GM23338 (cell line): ENCODE measurements at regions not wholly inside any gene's neighbourhood (a gene's known extent, or its start where the extent isn't known, plus 50 kb on each side); places are given as distances from the start of the nearest gene placed in this dataset.

Experiments used
- ATAC-seq: fragments of 200-7000 bp; cut with Tn5 transposase; 3 replicates; pipeline ENCODE4 v1.9.1; 2020
- DNase-seq: peaks from one replicate; pipeline ENCODE4 v3.0.0-alpha.2; 2015; ENCODE audit warnings: low spot score
- H2AFZ ChIP-seq: fragments of 200-600 bp; sonication (generic); 2 replicates; pipeline ENCODE4 v1.8.0; 2016; ENCODE audit warnings: antibody characterized with exemption, mild to moderate bottlenecking, moderate library complexity
- H3F3A ChIP-seq: fragments of 200-600 bp; sonication (generic); replicated peaks from 2 replicates; pipeline ENCODE4 v1.8.0; 2017; ENCODE audit warnings: antibody characterized with exemption, mixed run types, low read depth
- H3K27ac ChIP-seq: fragments of 200-600 bp; sonication (generic); 2 replicates; pipeline ENCODE4 v1.6.1; 2016; ENCODE audit warnings: low read depth
- H3K27me3 ChIP-seq: fragments of 200-600 bp; sonication (generic); 2 replicates; pipeline ENCODE4 v1.8.0; 2016; ENCODE audit warnings: mild to moderate bottlenecking, mixed run types, moderate library complexity; ENCODE audit not compliant: insufficient read depth
- H3K36me3 ChIP-seq: fragments of 200-600 bp; sonication (generic); 2 replicates; pipeline ENCODE4 v1.8.0; 2016; ENCODE audit warnings: mild to moderate bottlenecking; ENCODE audit not compliant: insufficient read depth
- H3K4me1 ChIP-seq: fragments of 200-600 bp; sonication (generic); 2 replicates; pipeline ENCODE4 v1.8.0; 2016; ENCODE audit warnings: mild to moderate bottlenecking, moderate library complexity; ENCODE audit not compliant: insufficient read depth
- H3K4me2 ChIP-seq: fragments of 200-600 bp; sonication (generic); 2 replicates; pipeline ENCODE4 v1.7.1; 2017; ENCODE audit warnings: mixed run types
- H3K4me3 ChIP-seq: fragments of 200-600 bp; sonication (generic); 2 replicates; pipeline ENCODE4 v1.6.1; 2016; ENCODE audit warnings: mixed run types
- H3K79me2 ChIP-seq: fragments of 200-600 bp; sonication (generic); replicated peaks from 2 replicates; pipeline ENCODE4 v1.8.0; 2017; ENCODE audit warnings: mild to moderate bottlenecking; ENCODE audit not compliant: insufficient read depth
- H3K9me2 ChIP-seq: fragments of 200-600 bp; sonication (generic); 2 replicates; pipeline ENCODE4 v1.8.0; 2017; ENCODE audit not compliant: insufficient read depth
- H4K20me1 ChIP-seq: fragments of 200-600 bp; sonication (generic); replicated peaks from 2 replicates; pipeline ENCODE4 v1.8.0; 2017; ENCODE audit warnings: mild to moderate bottlenecking; ENCODE audit not compliant: insufficient read depth
- H3K27ac Mint-ChIP-seq: 2 replicates; pipeline ENCODE4 v1.8.0; 2020; ENCODE audit warnings: inconsistent platforms, mild to moderate bottlenecking, moderate library complexity, mixed read lengths
- H3K27me3 Mint-ChIP-seq: 3 replicates; pipeline ENCODE4 v1.8.0; 2022; ENCODE audit warnings: low read depth, mild to moderate bottlenecking, moderate library complexity, mixed read lengths, inconsistent platforms; ENCODE audit not compliant: insufficient read depth, poor library complexity
- H3K36me3 Mint-ChIP-seq: 3 replicates; pipeline ENCODE4 v1.8.0; 2021; ENCODE audit warnings: low read depth, mild to moderate bottlenecking, inconsistent platforms, moderate library complexity, mixed read lengths
- H3K4me1 Mint-ChIP-seq: 3 replicates; pipeline ENCODE4 v1.8.0; 2020; ENCODE audit warnings: mild to moderate bottlenecking, inconsistent platforms, mixed read lengths
- H3K4me3 Mint-ChIP-seq: 3 replicates; pipeline ENCODE4 v1.8.0; 2021; ENCODE audit warnings: moderate library complexity, mild to moderate bottlenecking, inconsistent platforms, mixed read lengths
- H3K9me3 Mint-ChIP-seq: 3 replicates; pipeline ENCODE4 v1.8.0; 2020; ENCODE audit warnings: moderate library complexity, mild to moderate bottlenecking, inconsistent platforms, mixed read lengths
- EZH2 ChIP-seq: fragments of 200-600 bp; sonication (generic); IDR thresholded peaks from one replicate; pipeline ENCODE4 v1.8.0; 2017; ENCODE audit warnings: antibody characterized with exemption, mild to moderate bottlenecking, low read depth; ENCODE audit not compliant: unreplicated experiment
- EZH2phosphoT487 ChIP-seq: fragments of 200-600 bp; sonication (generic); IDR thresholded peaks from one replicate; pipeline ENCODE4 v1.8.1; 2018; ENCODE audit warnings: antibody characterized with exemption; ENCODE audit not compliant: unreplicated experiment
- NANOG ChIP-seq: IDR thresholded peaks from 2 replicates; pipeline ENCODE4 v1.6.1; 2016; ENCODE audit warnings: antibody characterized with exemption, borderline replicate concordance
- STAT1 ChIP-seq: IDR thresholded peaks from one replicate; pipeline ENCODE4 v1.6.1; 2016; ENCODE audit warnings: antibody characterized with exemption; ENCODE audit not compliant: unreplicated experiment
- TF ChIP-seq, protein P1 (sequence below): fragments of 250-450 bp; sonication (Bioruptor Pico); IDR thresholded peaks from 2 replicates; pipeline ENCODE4 v1.5.0; 2020; ENCODE audit warnings: mild to moderate bottlenecking, moderate library complexity
- TF ChIP-seq, protein P2 (sequence below), 2 experiments: fragments of 200-600 bp in 1 of 2; sonication (generic) in 1 of 2; conservative IDR thresholded peaks; 2 replicates each; pipeline versions ENCODE4 v1.5.1 to v1.6.1; 2016 to 2017; ENCODE audit warnings: antibody characterized with exemption in 2 of 2, low read depth in 2 of 2, mild to moderate bottlenecking in 2 of 2, moderate library complexity in 1 of 2

DNA sequence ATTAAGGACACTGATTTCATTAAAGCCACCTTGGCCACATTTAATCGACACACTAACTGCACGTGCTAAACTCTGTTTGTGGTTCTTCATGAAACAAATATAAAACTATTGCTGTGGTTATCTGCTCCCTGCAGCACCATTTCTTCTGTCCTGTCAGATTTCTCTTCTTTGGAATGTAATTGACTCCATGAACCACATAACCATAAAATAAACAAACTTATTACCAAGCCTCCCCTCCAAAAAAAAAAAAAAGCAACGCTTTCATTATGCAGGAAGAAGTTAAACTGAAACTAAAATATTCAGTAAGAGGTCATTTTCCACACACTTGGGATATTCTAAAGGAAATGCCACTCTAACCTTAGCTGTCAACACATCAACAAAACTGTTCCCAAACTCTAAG is 319.1 kb upstream of the NT5E start (continued):
- TF ChIP-seq, protein P1, sequence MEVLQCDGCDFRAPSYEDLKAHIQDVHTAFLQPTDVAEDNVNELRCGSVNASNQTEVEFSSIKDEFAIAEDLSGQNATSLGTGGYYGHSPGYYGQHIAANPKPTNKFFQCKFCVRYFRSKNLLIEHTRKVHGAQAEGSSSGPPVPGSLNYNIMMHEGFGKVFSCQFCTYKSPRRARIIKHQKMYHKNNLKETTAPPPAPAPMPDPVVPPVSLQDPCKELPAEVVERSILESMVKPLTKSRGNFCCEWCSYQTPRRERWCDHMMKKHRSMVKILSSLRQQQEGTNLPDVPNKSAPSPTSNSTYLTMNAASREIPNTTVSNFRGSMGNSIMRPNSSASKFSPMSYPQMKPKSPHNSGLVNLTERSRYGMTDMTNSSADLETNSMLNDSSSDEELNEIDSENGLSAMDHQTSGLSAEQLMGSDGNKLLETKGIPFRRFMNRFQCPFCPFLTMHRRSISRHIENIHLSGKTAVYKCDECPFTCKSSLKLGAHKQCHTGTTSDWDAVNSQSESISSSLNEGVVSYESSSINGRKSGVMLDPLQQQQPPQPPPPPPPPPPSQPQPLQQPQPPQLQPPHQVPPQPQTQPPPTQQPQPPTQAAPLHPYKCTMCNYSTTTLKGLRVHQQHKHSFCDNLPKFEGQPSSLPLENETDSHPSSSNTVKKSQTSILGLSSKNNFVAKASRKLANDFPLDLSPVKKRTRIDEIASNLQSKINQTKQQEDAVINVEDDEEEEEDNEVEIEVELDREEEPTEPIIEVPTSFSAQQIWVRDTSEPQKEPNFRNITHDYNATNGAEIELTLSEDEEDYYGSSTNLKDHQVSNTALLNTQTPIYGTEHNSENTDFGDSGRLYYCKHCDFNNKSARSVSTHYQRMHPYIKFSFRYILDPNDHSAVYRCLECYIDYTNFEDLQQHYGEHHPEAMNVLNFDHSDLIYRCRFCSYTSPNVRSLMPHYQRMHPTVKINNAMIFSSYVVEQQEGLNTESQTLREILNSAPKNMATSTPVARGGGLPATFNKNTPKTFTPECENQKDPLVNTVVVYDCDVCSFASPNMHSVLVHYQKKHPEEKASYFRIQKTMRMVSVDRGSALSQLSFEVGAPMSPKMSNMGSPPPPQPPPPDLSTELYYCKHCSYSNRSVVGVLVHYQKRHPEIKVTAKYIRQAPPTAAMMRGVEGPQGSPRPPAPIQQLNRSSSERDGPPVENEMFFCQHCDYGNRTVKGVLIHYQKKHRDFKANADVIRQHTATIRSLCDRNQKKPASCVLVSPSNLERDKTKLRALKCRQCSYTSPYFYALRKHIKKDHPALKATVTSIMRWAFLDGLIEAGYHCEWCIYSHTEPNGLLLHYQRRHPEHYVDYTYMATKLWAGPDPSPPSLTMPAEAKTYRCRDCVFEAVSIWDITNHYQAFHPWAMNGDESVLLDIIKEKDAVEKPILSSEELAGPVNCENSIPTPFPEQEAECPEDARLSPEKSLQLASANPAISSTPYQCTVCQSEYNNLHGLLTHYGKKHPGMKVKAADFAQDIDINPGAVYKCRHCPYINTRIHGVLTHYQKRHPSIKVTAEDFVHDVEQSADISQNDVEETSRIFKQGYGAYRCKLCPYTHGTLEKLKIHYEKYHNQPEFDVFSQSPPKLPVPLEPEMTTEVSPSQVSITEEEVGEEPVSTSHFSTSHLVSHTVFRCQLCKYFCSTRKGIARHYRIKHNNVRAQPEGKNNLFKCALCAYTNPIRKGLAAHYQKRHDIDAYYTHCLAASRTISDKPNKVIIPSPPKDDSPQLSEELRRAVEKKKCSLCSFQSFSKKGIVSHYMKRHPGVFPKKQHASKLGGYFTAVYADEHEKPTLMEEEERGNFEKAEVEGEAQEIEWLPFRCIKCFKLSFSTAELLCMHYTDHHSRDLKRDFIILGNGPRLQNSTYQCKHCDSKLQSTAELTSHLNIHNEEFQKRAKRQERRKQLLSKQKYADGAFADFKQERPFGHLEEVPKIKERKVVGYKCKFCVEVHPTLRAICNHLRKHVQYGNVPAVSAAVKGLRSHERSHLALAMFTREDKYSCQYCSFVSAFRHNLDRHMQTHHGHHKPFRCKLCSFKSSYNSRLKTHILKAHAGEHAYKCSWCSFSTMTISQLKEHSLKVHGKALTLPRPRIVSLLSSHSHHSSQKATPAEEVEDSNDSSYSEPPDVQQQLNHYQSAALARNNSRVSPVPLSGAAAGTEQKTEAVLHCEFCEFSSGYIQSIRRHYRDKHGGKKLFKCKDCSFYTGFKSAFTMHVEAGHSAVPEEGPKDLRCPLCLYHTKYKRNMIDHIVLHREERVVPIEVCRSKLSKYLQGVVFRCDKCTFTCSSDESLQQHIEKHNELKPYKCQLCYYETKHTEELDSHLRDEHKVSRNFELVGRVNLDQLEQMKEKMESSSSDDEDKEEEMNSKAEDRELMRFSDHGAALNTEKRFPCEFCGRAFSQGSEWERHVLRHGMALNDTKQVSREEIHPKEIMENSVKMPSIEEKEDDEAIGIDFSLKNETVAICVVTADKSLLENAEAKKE (CRISPR knock-in tag) = no peak
- TF ChIP-seq NANOG = no peak
- TF ChIP-seq EZH2 = no peak
- TF ChIP-seq, protein P2, sequence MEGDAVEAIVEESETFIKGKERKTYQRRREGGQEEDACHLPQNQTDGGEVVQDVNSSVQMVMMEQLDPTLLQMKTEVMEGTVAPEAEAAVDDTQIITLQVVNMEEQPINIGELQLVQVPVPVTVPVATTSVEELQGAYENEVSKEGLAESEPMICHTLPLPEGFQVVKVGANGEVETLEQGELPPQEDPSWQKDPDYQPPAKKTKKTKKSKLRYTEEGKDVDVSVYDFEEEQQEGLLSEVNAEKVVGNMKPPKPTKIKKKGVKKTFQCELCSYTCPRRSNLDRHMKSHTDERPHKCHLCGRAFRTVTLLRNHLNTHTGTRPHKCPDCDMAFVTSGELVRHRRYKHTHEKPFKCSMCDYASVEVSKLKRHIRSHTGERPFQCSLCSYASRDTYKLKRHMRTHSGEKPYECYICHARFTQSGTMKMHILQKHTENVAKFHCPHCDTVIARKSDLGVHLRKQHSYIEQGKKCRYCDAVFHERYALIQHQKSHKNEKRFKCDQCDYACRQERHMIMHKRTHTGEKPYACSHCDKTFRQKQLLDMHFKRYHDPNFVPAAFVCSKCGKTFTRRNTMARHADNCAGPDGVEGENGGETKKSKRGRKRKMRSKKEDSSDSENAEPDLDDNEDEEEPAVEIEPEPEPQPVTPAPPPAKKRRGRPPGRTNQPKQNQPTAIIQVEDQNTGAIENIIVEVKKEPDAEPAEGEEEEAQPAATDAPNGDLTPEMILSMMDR (conservative IDR thresholded peaks at IDR 0.05; ENCODE audit: low read depth in 2 of 2) = no peak

DNA sequence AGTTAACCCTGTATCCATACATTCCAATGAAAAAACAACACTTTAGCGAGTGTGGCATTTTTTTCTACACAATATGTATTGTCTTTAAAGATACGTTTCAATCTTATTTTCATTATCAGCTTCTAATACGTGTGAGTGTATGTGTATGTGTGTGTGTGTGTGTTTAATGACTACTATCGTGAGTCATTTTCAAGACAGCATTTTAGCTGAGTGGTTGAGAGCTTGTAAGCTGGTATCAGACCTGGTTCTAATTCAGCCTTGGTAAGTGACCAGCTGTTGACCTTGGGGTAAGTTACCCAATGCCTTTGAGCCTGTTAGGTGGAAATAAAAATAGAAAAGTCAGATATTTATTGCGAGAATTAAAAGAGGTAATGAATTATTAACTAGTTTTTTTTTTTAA is 320.0 kb upstream of the NT5E start:
- Mint-ChIP-seq H3K4me1 (peaks cover 13% of the 10 kb centered on the region), H3K27ac (no peak overlapping the region), H3K36me3 (no peaks in the 10 kb centered on the region), H3K27me3 (no peaks in the 10 kb centered on the region), H3K4me3 (no peak overlapping the region), H3K9me3 (no peaks in the 10 kb centered on the region; the same call in 2 of the 3 replicates)
- no peaks in the 10 kb centered on the region for H3K27me3 ChIP-seq
- DNase-seq = no peak
- H3K79me2 ChIP-seq = no peaks in the 10 kb centered on the region
- H3K4me2 ChIP-seq = no peak overlapping the region
- no peaks in the 10 kb centered on the region for H3F3A ChIP-seq
- H2AFZ ChIP-seq = no peak overlapping the region
- no peak overlapping the region for H3K4me3 ChIP-seq
- H3K9me2 ChIP-seq = no peaks in the 10 kb centered on the region
- ATAC-seq = no peak
- no peaks in the 10 kb centered on the region for H3K36me3 ChIP-seq
- no peak overlapping the region for H3K27ac ChIP-seq
- H3K4me1 ChIP-seq = peaks cover 12% of the 10 kb centered on the region
- no peaks in the 10 kb centered on the region for H4K20me1 ChIP-seq
- TF ChIP-seq EZH2phosphoT487 (no peak), STAT1 (no peak)
- TF ChIP-seq, protein P1 (CRISPR knock-in tag) = no peak
